SK-N-SH (cell line): ENCODE measurements at regions not wholly inside any gene's neighbourhood (a gene's known extent, or its start where the extent isn't known, plus 50 kb on each side); places are given as distances from the start of the nearest gene placed in this dataset.

ENCODE experiments used
- CHD2 ChIP-seq: fragments of 150-350 bp; IDR thresholded peaks from 2 replicates; pipeline ENCODE4 v1.6.1; 2018; ENCODE audit warnings: low read length; ENCODE audit not compliant: partially characterized antibody
- CTCF ChIP-seq: fragments of 200-600 bp; sonication (generic); IDR thresholded peaks from 2 replicates; pipeline ENCODE4 v1.6.1; 2017; ENCODE audit warnings: antibody characterized with exemption, mild to moderate bottlenecking, moderate library complexity
- EZH2phosphoT487 ChIP-seq: fragments of 200-600 bp; sonication (generic); IDR thresholded peaks from 2 replicates; pipeline ENCODE4 v1.6.1; 2017; ENCODE audit warnings: low read depth, mixed run types, mild to moderate bottlenecking, antibody characterized with exemption, moderate library complexity, borderline replicate concordance
- JUND ChIP-seq: IDR thresholded peaks from 2 replicates; pipeline ENCODE4 v1.4.0; 2012
- MEF2A ChIP-seq: IDR thresholded peaks from 2 replicates; pipeline ENCODE4 v1.4.0; 2012; ENCODE audit warnings: low read depth, borderline replicate concordance
- NRF1 ChIP-seq: IDR thresholded peaks from 2 replicates; pipeline ENCODE4 v1.6.1; 2012; ENCODE audit warnings: low read depth, mild to moderate bottlenecking, low read length
- PBX3 ChIP-seq: IDR thresholded peaks from 2 replicates; pipeline ENCODE4; 2012
- POLR2AphosphoS5 ChIP-seq: IDR thresholded peaks from 2 replicates; pipeline ENCODE4 v1.6.1; 2012; ENCODE audit warnings: low read depth, low read length
- RAD21 ChIP-seq: IDR thresholded peaks from 2 replicates; pipeline ENCODE4 v1.6.1; 2012; ENCODE audit warnings: mild to moderate bottlenecking, low read length
- USF1 ChIP-seq: IDR thresholded peaks from 2 replicates; pipeline ENCODE4 v1.4.0; 2012; ENCODE audit warnings: low read depth, borderline replicate concordance
- YY1 ChIP-seq: IDR thresholded peaks from 2 replicates; pipeline ENCODE4 v1.4.0; 2012; ENCODE audit warnings: low read depth, mild to moderate bottlenecking
- ZBTB33 ChIP-seq: IDR thresholded peaks from 2 replicates; pipeline ENCODE4 v1.4.0; 2012; ENCODE audit warnings: low read depth, borderline replicate concordance

- no peak for TF ChIP-seq POLR2AphosphoS5
- no peak for TF ChIP-seq NRF1
- no peak for TF ChIP-seq USF1
- TF ChIP-seq ZBTB33 = no peak
- TF ChIP-seq EZH2phosphoT487 = no peak
- no peak for TF ChIP-seq JUND
- TF ChIP-seq CTCF = no peak
- TF ChIP-seq MEF2A = no peak
- TF ChIP-seq CHD2 = no peak
- TF ChIP-seq RAD21 = no peak
- TF ChIP-seq YY1 = no peak
- TF ChIP-seq PBX3 = no peak
Observed at GRCh38 chr14:44613061-44613712, 106.1 kb upstream of the FSCB start.
